ENCODE measurements at regions not wholly inside any gene's neighbourhood (a gene's known extent, or its start where the extent isn't known, plus 50 kb on each side); places are given as distances from the start of the nearest gene placed in this dataset.
A peak's percentile ranks its signal among the peaks of the same experiment; 100 is the strongest.

GRCh38 chr6:156618600-156619205 is 158.5 kb upstream of the ARID1B start:
- no peaks in the 10 kb centered on the region for H3K27me3 ChIP-seq
- DNase-seq = no peak
- H3K27ac ChIP-seq = no peak overlapping the region
- WGBS, 2 donors (ENCODE audit: low coverage in 1 of 2) = 19 to 61% methylated on average over 7 to 12 of the region's 12 CpGs
- H3K36me3 ChIP-seq = no peaks in the 10 kb centered on the region
- peaks cover 0 to 22% (median 7%) of the 10 kb centered on the region in 4 donors for H3K4me1 ChIP-seq
- intact Hi-C loops (cut with DNase I; ENCODE audit: low total_unique reads) (no loop called here), in situ Hi-C loops (cut with MboI; ENCODE audit: low pct_ligation_motif_present in 1 of 4, low pct_unique_long_range_greater_than_20kb in 1 of 4, low sequenced_read_pairs in 3 of 4) (no loop called here)
- TF ChIP-seq POLR2AphosphoS5 (IDR thresholded peaks at IDR 0.05) = no peak
- TF ChIP-seq EP300 (IDR thresholded peaks at IDR 0.05; ENCODE audit: low read depth) = no peak
- TF ChIP-seq CTCF (IDR thresholded peaks at IDR 0.05) = no peak
- TF ChIP-seq POLR2A (IDR thresholded peaks at IDR 0.05) = no peak
- peaks cover 0 to 2% of the 10 kb centered on the region in 2 donors for H3K9me3 ChIP-seq
- no peak overlapping the region for H3K4me3 ChIP-seq

GRCh38 chr6:156617941-156618340 is 159.2 kb upstream of the ARID1B start:
- intact Hi-C loops (cut with DNase I; ENCODE audit: low total_unique reads) (no loop called here), in situ Hi-C loops (cut with MboI; ENCODE audit: low pct_ligation_motif_present in 1 of 4, low pct_unique_long_range_greater_than_20kb in 1 of 4, low sequenced_read_pairs in 3 of 4) (no loop called here)
- no peaks in the 10 kb centered on the region for H3K27me3 ChIP-seq
- TF ChIP-seq CTCF (IDR thresholded peaks at IDR 0.05) (no peak), POLR2A (IDR thresholded peaks at IDR 0.05) (no peak), POLR2AphosphoS5 (IDR thresholded peaks at IDR 0.05) (no peak), EP300 (IDR thresholded peaks at IDR 0.05; ENCODE audit: low read depth) (no peak)
- peak overlapping the region in 1 of 4 donors; percentile 29 for H3K27ac ChIP-seq
- peaks cover 0 to 22% (median 7%) of the 10 kb centered on the region in 4 donors for H3K4me1 ChIP-seq
- 50 to 64% methylated on average over 3 of the region's 3 CpGs for WGBS, 2 donors (ENCODE audit: low coverage in 1 of 2)
- H3K9me3 ChIP-seq = peaks cover 5 to 6% of the 10 kb centered on the region in 2 donors
- H3K36me3 ChIP-seq = no peaks in the 10 kb centered on the region
- H3K4me3 ChIP-seq = no peak overlapping the region
- no peak for DNase-seq

- 56 to 60% methylated on average over 8 to 10 of the region's 10 CpGs for WGBS, 2 donors (ENCODE audit: low coverage in 1 of 2)
- H3K27me3 ChIP-seq = no peaks in the 10 kb centered on the region
- peaks cover 9 to 12% of the 10 kb centered on the region in 2 donors for H3K9me3 ChIP-seq
- peak; percentile 82 for DNase-seq
- in situ Hi-C loops (cut with MboI; ENCODE audit: low pct_ligation_motif_present in 1 of 4, low pct_unique_long_range_greater_than_20kb in 1 of 4, low sequenced_read_pairs in 3 of 4) = no loop called here
- no peak for TF ChIP-seq CTCF (IDR thresholded peaks at IDR 0.05)
- TF ChIP-seq POLR2AphosphoS5 (IDR thresholded peaks at IDR 0.05) = peak in 2 of 3 donors; percentile 19 to 37
- no peak overlapping the region for H3K4me3 ChIP-seq
- H3K27ac ChIP-seq = peak overlapping the region in 1 of 4 donors; percentile 29
- H3K36me3 ChIP-seq = no peaks in the 10 kb centered on the region
- H3K4me1 ChIP-seq = peaks cover 0 to 22% (median 7%) of the 10 kb centered on the region in 4 donors
- intact Hi-C loops (cut with DNase I; ENCODE audit: low total_unique reads) = no loop called here
These were observed 159.8 kb upstream of the ARID1B start for GRCh38 chr6:156617376-156617775.

GRCh38 chr6:156616495-156616894 is 160.7 kb upstream of the ARID1B start:
- Histone ChIP-seq H3K9me3 (peaks cover 18 to 21% of the 10 kb centered on the region in 2 donors), H3K36me3 (no peaks in the 10 kb centered on the region), H3K27me3 (no peaks in the 10 kb centered on the region), H3K4me1 (peaks cover 0 to 22% (median 7%) of the 10 kb centered on the region in 4 donors), H3K4me3 (no peak overlapping the region), H3K27ac (no peak overlapping the region)
- in situ Hi-C loops (cut with MboI; ENCODE audit: low pct_ligation_motif_present in 1 of 4, low pct_unique_long_range_greater_than_20kb in 1 of 4, low sequenced_read_pairs in 3 of 4) = no loop called here
- TF ChIP-seq POLR2A (IDR thresholded peaks at IDR 0.05) (no peak), CTCF (IDR thresholded peaks at IDR 0.05) (no peak), POLR2AphosphoS5 (IDR thresholded peaks at IDR 0.05) (no peak), EP300 (IDR thresholded peaks at IDR 0.05; ENCODE audit: low read depth) (no peak)
- intact Hi-C loops (cut with DNase I; ENCODE audit: low total_unique reads) = no loop called here
- 95% methylated on average over 1 of the region's 1 CpG; no CpG with 5 or more reads in 1 of the 2 donors for WGBS, 2 donors (ENCODE audit: low coverage in 1 of 2)
- DNase-seq = no peak
